Heart left ventricle (tissue), 13 donors: ENCODE measurements at regions not wholly inside any gene's neighbourhood (a gene's known extent, or its start where the extent isn't known, plus 50 kb on each side); places are given as distances from the start of the nearest gene placed in this dataset.
"Not testable (repeated sequence)": the region's sequence is repeated elsewhere in the genome, so short reads cannot be mapped to it uniquely, and the experiment has no call there.

Experiments used
- CTCF ChIP-seq, 12 donors: fragments of 200-600 bp; sonication (generic) in 4 of 12; IDR thresholded peaks; one replicate each; pipeline versions ENCODE4 v1.5.0 to v1.8.0; 2018 to 2022; ENCODE audit warnings: antibody characterized with exemption in 12 of 12, mild to moderate bottlenecking in 5 of 12
- POLR2A ChIP-seq, 2 donors: fragments of 450-650 bp; IDR thresholded peaks; one replicate each; pipeline ENCODE4 v1.6.1; 2017; ENCODE audit warnings: antibody characterized with exemption in 2 of 2, mild to moderate bottlenecking in 2 of 2, moderate library complexity in 2 of 2
- donor health status: ischemic (EF 13 %, LVEDD 7.1; RV severe dilation, severe dysfunction).
- donor health status: DM: no; HTN: yes; CAD: no.
- donor health status: DM: no; HTN: no; CAD: no.
- donor health status: ischemic (EF 25% LVEDD 6.9; RV normal size, moderate dysfunction).
- donor health status: ischemic (EF 25% LVEDD 5.7; RV mildly dilated, moderate dysfunction).
- donor health status: ischemic (EF 35%, LVEDD 5.7; RV mildly dilated, moderate dysfunction).
- donor health status: nonischemic (EF 11% LVEDD 7.7; RV severe dilation, severe dysfunction).
- donor health status: DM: yes; HTN: yes; CAD: no.
- donor health status: PGD.
- donor health status: ischemic (EF 29% LVEDD 5.4; RV normal size, mild dysfunction).
- donor health status: nonischemic (EF 23%, LVEDD 6.1; RV moderate dilation, normal function).

GRCh38 chr10:33028515-33028914 is 70.5 kb upstream of the ITGB1 start:
- TF ChIP-seq CTCF, POLR2A (IDR thresholded peaks at IDR 0.05): not testable (repeated sequence)
